Forelimb muscle (tissue), 1 donor: ENCODE measurements at regions not wholly inside any gene's neighbourhood (a gene's known extent, or its start where the extent isn't known, plus 50 kb on each side); places are given as distances from the start of the nearest gene placed in this dataset.

Source experiments
- DNase-seq: peaks from one replicate; pipeline ENCODE4 v3.0.0-alpha.2; 2013; ENCODE audit warnings: low read depth

DNA sequence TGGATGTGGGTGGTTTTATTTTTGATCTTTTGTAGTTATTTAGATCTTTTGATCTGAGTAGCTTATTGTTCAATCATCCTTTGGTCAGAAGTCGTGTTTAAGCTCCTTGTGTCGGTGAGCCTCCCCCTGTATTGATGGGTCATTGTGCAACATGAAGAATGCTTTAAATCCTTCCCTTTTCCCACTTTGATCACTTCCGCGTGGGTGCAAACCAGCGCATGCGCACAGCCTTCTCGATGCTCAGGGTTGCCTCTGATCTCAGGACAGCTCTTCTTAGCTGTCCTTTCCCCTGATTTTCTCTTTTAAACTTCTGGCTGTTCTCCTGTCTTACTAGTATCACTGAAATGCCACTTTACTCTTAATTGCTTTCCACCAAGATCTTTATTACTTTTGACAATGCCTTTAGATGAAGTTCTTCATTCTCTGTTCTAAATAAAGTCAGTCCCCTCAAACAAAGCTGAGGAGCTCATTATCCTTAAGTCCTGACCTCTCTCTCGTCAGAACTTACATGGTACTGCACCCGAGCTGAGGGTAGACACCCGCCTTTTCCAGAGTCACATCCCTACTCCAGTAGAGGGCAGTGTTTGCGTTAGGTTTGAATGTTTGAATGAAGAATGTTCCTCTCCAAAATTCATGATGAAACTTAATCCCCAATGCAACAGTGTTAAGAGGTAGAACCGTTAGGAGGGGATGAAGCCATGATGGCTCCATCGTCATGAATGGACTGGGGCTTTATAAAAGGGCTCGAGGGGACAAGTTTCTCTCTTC lies 547.9 kb upstream of the TMPRSS15 start:
- no peak for DNase-seq

DNA sequence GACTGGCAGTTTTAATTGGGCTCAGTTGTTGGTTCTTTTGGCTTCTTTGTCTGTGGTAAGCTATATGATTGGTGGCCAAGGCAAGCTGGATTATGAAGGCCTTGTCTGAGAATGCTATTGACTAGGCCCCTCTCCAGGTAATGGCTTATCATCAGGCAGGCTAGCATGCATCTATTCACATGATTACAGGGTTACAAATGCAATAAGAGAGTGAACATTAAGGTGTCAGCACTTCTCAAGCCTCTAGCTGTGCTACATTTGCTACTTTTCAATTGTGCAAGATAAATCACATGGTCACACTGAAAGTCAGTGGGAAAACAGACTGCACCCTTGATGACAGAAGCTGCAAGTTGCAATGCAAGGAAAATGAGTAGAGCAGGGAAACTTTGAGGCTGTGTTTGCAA lies 550.9 kb upstream of the TMPRSS15 start:
- DNase-seq = no peak

DNA sequence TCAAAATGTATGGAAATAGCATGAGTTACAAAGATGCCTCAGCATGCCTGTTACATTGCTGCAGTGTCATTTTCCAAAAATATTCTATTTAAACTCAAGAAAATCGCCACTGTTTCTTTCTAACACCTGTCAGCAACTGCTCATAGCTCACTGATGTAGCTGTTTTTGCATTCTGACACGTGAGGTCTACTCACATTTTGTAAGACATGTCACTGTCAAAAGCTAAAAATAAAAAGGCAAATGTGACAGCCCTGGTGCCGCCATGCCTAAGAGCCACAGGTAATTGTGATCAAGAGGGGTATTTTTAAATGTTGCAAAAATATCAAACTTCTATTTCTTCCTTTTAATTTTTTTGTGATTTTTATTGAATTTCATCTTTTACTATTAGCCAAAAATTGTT lies 556.2 kb upstream of the TMPRSS15 start:
- DNase-seq = no peak

DNA sequence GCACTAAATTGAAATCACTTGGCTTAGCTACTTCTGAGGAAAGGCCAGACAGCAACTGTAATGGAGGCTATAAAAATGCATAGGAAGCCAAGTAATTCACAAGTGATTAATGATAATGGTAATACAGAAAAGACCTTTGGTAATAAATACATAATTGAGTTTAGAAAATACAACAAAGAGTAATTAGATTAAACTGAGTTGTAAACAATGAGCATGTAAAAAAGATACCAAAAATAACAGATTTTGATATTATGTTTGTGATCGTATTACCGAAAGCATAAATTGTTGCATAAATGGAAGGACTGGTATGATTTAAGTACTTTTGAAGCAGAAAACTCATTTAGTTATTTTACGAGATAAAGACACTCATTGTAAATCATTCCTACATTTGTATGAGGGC lies 556.7 kb upstream of the TMPRSS15 start:
- no peak for DNase-seq

DNA sequence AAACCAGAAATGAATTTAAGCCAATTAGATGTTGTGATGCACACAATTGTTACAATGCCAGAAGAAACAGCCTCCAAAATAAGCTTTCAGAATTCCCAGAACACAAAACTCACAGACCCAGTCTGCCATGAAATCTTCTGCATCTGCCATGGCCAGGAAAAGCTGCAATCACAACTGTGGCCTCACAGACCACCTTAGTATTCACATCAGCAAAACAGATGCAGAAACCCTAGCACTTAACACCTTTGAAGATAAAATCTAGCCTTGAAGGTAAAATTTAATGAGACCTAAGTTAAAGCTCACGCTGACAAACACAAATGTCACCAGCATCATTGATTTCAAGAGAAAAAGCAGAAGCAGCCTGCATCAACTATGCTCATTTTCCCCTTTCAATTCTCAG lies 566.8 kb upstream of the TMPRSS15 start:
- no peak for DNase-seq

DNA sequence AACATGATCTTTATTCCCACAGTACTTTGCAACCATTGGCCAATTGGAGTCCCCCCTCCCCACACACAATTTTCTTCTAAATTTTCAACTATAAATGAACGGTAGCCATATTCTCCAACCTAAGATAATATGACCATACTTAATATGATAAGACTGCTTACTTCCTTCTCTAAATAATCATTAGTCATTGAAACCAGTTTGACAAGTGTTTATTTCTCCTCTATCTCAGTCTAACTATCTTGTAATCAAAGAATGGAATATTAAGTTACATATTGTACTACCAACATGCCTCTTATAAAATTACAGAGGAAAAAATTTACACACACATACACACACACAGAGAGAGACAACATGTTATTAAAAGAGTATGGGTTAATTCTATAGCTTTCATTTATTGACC lies 567.4 kb upstream of the TMPRSS15 start:
- no peak for DNase-seq

DNA sequence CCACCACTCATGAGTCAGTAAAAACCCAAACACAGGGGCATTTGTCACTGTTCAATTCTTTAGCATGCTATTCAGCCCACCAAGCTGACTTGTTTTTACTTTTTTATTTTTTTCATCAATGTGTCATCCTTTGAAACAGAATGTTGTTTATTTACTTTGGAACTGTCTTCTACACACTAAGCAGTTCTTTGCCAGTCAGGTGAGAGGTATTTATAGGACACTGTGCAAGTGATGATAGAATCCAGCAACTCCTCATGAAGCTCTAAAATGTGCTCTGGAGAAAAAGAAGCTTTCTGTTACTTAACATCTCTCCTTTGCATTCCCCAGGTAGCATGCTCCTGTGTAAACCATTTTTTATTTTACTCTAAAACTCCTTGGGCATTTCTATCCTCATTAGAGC lies 582.0 kb upstream of the TMPRSS15 start:
- DNase-seq = no peak

DNA sequence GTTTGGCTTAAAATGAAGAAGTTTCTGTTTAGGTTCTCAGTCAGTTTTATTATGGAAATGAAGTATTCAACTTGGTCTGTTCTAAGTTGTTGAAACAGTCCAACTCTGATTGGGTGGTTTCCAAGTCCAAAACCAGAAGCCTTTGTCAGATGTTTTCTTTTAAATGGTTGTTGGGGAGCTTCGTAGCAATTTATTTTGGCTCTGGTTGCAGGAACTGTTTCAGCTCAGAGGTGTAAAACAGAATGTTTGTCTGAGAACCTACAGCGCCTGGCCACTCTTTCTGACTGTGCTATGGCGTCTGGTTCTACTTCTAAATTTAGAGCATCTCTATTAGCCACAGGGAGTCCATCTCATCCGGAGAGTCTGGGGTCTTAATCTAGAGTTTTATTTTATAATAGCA lies 582.6 kb upstream of the TMPRSS15 start:
- DNase-seq = no peak

DNA sequence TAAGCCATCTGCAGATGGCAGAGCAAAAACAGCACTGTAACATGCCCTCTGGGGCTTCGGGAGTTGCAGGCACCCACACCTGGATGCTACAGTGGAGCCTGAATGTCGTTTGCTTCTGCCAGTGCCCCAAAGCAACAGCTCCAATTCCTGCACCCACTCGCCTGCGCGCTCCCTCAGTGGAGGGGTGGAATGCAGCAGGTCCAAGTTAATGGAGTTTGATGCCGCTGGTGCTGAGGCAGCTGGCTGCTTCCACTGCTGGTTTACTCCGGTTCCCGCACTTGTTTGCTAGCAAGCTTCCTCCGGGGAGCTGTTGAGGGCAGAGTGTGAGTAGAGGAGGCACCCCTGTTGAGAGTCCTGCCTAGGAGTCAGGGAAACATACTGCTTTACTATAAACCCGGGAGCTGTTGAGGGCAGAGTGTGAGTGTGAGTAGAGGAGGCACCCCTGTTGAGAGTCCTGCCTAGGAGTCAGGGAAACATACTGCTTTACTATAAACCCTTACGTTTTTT lies 584.0 kb upstream of the TMPRSS15 start:
- no peak for DNase-seq

DNA sequence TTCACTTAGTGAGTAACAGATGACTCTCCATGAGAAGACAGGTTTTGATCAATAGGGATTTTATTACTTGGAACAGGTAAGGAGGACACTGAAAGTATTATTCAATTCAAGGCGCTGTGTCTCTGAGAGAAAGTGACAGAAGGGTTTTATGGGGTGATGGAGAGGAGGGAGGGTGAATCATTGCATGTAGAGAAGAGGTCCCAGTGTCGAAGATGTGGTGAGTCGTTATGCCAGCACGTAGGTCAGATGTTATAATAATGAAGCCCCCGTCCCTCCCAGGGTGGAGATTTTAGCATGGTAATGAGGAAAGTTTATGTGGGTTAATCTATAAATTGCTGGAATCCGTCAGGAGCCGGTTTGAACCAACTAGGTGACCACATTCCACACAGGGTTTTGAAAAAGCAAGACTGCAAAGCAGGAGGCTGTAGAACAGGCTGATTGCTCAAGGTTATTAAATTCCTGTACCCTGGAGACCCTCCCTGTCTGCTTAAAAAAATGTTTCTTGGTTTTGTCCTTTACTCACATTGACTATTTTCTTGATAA lies 586.4 kb upstream of the TMPRSS15 start:
- no peak for DNase-seq

DNA sequence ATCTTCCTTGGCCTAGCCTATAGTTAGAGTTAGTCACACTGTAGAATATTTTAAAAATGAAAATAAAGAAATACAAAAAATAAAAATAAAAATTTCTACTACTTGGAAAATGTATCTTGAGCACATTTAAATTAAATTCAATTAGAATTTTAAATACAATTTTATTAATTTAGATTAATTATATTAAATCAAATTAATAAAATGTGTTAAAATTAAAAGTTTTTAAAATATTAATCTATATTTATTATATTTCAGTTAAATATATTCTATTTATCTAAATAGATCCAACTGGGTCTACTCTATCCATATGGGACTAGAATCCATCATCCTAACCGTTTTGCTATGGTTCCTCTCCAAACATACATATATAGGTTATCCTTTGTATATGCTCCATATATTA lies 588.3 kb upstream of the TMPRSS15 start:
- no peak for DNase-seq

DNA sequence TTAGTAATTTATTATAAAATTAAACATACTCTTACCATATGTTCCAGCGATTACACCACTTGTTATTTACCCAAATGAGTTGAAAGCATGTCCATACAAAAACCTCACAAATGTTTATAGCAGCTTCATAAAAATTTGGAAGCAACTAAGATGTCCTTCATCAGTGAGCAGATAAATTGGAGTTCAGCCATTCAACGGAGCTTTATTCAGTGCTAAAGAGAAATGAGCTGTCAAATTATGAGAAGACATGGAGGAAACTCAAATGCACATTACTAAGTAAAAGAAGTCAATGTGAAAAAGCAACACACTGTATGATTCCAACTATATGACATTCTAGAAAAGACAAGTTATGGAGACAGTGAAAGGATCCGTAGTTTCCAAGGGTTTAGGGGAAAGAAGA lies 606.7 kb upstream of the TMPRSS15 start:
- no peak for DNase-seq

DNA sequence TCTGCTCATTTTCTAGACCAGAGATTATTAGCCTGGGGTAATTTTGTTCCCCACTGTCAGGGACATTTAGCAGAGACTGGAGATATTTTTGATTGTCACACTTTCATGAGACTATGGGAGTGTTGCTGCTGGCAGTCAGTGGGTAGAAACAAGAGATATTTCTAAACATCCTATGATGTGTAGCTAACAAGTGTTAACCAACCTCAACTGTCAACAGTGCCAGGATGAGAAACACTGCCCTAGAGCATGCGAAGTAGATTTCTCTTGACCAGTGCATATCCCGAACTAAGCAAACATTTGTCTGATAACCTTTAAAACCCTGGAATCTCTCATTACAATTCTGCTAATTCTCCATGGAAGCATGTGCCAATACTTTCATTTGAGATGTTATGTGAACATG lies 607.4 kb upstream of the TMPRSS15 start:
- DNase-seq = no peak

DNA sequence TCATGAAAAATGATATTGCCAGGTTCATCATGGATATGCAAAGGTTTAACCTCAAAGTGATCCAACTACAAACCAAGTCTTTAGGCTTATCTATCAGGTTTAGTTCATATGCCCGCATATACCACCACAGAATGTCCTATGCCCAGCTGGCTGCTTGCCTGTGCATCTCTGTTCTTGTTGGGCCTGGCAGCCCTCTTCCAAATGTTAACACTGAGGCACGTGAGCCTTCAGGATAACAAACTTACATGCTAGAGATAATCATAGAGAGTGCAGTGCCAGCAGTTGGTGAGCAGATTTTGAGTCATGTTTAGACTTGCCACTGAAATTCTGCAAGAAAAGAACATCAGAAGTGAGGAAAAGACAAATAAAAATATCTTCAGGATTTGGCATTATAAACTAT lies 607.9 kb upstream of the TMPRSS15 start:
- DNase-seq = no peak

DNA sequence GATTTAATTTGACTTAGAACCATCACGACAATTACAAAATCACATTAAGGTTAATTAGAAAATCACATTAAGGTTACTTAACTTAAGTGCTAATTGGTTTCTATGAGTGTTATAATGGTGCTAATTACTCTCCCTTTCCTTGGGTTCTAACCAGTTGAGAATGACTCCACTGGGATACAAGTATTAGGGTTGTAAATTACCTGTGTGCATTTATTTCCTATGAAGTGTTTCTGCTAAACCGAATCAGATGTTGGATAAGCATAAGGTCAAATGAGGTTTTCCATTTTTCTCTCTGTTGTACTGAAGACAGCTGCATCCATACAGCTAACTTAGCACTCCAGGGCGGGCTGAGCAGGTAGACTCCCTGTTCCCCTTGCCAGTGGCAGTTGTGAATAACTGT lies 610.3 kb upstream of the TMPRSS15 start:
- no peak for DNase-seq

DNA sequence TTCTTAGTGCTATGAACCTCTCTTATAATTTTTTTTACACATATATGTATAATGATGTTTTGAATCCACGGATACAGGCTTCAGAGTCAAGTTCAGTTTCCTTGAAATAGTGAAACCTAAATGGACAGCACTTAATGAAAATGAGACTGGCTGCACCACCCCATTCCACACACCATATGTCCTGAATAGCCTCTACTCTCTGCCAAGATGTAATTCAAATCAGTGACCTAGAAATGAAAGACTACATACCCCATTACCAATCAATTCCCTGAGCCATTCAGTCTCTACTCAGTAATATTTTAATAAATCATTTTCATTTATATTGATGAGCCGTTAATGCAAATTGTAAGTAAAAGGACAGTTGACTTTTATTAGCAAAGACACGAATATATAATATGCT lies 614.9 kb upstream of the TMPRSS15 start:
- no peak for DNase-seq

DNA sequence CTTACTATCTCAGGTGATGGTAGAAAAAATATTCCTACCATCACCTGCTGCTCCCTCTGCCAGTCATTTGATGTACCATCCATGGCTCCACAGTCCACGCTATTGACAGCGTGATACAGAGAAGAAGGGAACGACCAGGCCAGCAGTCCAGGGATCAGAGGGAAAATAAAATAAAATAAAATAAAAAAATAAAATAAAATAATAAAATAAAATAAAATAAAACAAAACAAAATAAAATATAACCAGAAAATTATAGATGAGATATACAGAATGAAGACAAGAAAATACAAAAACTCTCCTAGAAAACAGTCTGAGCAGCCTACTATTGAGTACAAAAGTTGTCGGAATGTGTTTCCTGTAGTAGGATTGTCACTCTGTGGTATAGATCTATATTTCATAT lies 619.4 kb upstream of the TMPRSS15 start:
- no peak for DNase-seq

DNA sequence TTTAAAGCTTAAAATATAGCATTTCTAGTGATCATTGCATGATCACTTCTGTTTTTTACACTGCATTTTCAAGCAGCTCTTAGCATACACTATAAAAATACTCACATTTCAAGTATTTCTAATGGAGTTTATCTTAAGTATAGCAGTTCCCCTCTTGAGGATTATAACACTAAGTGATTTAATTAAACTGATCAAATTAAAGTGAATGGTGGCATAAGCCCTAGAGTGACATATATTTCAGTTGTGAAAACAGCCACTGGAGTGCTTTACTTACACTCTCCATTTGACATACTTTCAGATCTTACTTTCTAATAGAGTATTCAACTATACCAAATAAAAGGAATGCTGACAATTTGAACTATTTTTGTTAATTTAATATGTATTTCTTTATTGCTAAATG lies 623.3 kb upstream of the TMPRSS15 start:
- no peak for DNase-seq

DNA sequence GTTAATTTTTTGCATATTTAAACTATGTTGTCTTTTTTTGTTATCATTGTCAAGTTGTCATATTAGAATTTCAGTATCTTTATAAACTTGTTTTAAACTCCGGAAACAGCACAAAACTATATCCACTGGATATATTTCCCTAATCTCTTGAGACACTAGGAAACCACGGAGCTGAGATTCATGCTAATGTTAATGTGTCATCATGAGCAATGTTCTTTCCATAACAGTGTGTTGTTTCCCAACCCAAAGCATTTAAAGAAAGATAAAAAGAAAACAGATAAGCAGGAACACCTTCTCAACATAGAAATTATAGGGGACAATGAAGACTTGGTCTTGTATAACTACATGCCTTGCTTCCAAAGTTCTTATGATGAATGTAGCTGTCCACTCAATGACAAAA lies 626.2 kb upstream of the TMPRSS15 start:
- DNase-seq = no peak

DNA sequence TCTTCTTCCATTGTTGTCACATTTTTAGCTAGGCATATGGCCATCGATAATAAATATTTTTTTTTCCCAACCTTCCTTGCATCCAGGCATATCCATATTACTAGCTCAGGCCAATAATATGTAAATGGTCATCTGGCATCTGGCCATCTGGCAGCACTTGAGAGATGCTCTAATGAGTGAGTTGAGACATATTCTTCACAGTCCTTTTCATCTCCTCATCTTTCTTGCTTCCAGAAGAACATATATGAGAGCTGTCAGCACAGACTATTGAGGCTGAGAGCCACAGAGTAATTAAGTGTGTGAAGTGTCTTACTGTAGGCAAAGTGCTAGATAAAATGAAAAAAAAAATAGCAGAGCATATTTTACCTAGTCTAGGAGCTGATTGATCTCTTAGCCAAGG lies 628.4 kb upstream of the TMPRSS15 start:
- DNase-seq = no peak

DNA sequence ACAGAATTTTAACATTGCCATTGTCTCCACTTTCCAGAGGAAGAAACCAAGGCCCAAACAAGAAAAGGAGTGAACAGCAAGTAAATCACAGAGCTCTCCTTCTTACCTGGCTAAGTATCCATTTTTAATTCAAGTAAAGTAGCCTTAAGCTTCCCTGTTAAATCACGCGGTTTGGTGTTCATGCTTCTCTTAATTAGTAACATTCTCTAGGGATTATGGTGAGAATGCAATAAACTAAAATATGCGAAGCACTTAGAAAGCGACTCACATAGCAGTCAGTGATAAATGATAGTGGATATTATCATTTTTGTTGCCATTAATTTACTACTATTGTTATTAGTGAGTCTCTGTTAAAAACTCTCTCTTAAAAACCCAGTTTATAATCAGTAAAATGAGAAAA lies 630.5 kb upstream of the TMPRSS15 start:
- DNase-seq = no peak

DNA sequence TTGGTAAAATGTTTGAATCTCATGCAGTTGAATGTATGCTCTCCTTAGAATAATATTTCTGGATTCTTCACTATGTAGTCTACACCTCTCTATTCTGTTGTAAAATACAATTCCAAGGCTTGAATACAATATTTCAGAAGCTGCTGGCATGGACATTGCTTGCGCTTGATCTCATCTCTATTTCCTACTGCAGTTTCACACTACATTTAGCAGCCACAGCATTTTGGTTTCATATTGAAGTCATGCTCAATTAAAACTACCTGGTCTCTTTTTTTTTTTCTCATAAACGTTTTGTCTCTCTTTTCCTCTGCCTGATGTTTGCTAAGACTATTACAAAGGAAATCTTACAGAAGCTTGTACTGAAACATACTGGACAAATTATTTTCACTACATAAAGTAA lies 631.0 kb upstream of the TMPRSS15 start:
- no peak for DNase-seq

DNA sequence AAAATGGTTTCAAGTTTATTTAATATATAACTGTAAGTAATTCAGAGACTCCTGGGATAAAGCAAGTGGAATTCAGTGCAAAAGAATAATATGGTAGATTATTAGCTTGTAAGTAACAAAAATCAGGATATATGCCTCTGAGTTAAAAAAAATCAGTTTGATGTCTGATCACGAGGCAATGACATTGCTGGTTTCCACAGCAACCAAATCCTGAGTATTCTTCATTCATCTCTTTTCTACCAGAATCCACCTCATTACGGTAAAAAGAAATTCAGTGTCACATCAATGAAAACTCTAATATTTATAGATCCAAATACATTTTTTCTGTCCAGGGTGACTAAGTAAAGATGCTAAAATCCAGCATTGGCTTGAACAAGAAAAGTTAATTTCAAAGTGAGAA lies 642.3 kb upstream of the TMPRSS15 start:
- no peak for DNase-seq
